ENCODE measurements at regions not wholly inside any gene's neighbourhood (a gene's known extent, or its start where the extent isn't known, plus 50 kb on each side); places are given as distances from the start of the nearest gene placed in this dataset.

DNA sequence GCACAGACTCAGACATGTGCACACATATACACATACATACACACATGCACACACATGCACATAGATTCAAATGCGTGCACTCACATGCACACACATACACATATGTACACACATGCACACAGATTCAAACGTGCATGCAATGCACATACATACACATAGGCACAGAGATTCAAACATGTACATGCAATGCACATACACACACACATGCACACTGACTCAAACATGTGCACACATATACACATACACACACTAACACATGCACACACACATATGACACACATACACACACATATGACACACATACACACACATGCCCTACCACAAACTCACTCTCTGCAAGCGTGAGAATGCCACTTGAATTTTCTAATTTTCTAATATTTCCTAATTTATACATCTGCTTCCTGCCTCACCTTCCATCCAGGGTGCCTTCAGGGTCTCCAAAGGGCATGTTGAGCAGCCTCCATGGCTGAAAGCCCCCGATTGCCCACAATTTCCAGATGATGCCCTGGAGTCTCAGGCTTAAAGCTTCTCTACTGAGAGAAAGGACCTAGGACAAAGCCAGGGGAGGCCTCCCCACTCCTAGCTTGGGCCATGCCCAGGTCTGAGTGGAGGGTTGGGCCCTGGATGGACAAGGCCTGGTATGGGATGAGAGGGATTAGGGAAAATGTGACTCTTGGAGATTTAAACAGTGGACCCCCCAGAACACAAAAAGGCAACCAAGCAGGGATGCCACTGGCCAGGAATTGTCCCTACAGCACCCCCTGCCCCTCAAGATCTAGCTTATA lies 487.1 kb downstream of the TCERG1L start:
- no peak for DNase-seq
- Histone ChIP-seq H3K9me3 (ENCODE audit: control insufficient read depth, low read depth, low read length) (no peaks in the 10 kb centered on the region), H3K27ac (ENCODE audit: low read length) (no peak overlapping the region), H3K27me3 (ENCODE audit: control insufficient read depth, insufficient read depth, low read length) (no peaks in the 10 kb centered on the region), H3K4me3 (ENCODE audit: low read length) (no peak overlapping the region), H3K36me3 (ENCODE audit: control insufficient read depth, insufficient read depth, low read length) (no peaks in the 10 kb centered on the region), H3K4me1 (ENCODE audit: control insufficient read depth, insufficient read depth, low read length) (no peaks in the 10 kb centered on the region)
- no CpG with 5 or more reads among the region's 4 CpGs for WGBS (ENCODE audit: insufficient coverage, low lambda C conversion rate)

DNA sequence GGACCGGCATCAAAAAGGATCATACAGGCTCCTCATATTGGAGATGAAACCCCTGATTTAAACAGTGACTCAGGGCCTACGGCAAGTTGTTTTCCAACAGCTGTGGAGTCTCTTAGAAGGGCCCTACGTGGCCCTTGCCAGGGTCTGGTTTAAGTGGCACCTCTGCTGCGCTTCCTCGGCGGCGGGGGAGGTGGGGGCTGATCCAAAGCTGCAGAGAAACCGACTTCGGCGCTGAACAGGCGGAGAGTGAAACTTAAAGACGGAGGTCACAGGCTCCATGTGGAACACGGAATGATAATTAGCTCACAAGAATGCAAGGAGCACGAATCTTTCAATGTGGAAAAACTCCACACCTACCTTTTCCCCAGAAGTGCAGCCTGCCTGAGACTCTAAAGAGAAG lies 477.9 kb downstream of the TCERG1L start:
- no peak overlapping the region for H3K4me3 ChIP-seq (ENCODE audit: low read length)
- H3K36me3 ChIP-seq (ENCODE audit: control insufficient read depth, insufficient read depth, low read length), result no peaks in the 10 kb centered on the region
- no peaks in the 10 kb centered on the region for H3K27me3 ChIP-seq (ENCODE audit: control insufficient read depth, insufficient read depth, low read length)
- H3K9me3 ChIP-seq (ENCODE audit: control insufficient read depth, low read depth, low read length), result no peaks in the 10 kb centered on the region
- DNase-seq, result no peak
- H3K4me1 ChIP-seq (ENCODE audit: control insufficient read depth, insufficient read depth, low read length), result no peaks in the 10 kb centered on the region
- WGBS (ENCODE audit: insufficient coverage, low lambda C conversion rate), result no CpG with 5 or more reads among the region's 14 CpGs
- H3K27ac ChIP-seq (ENCODE audit: low read length), result no peak overlapping the region

DNA sequence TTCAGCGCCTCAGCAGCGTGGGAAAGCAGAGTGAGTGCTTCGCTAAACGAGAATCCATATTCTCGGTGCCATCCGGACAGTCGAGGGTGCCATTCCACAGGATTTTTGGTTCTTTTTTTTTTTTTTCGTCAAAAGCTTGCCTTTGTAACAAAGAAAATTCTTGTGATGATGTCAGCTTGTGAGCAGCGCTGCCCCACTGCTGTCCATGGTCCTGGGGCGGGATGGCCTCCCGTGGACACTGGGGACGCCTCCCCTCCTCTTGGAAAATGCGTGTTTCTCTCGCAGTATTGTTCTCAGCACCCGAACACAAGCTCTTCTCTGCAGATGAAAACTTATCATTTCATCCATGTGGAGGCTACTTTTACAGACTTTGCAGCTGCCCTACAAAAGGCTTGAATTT lies 477.4 kb downstream of the TCERG1L start:
- H3K4me3 ChIP-seq (ENCODE audit: low read length), result no peak overlapping the region
- no peaks in the 10 kb centered on the region for H3K27me3 ChIP-seq (ENCODE audit: control insufficient read depth, insufficient read depth, low read length)
- no peaks in the 10 kb centered on the region for H3K4me1 ChIP-seq (ENCODE audit: control insufficient read depth, insufficient read depth, low read length)
- DNase-seq, result no peak
- no peak overlapping the region for H3K27ac ChIP-seq (ENCODE audit: low read length)
- H3K9me3 ChIP-seq (ENCODE audit: control insufficient read depth, low read depth, low read length), result no peaks in the 10 kb centered on the region
- WGBS (ENCODE audit: insufficient coverage, low lambda C conversion rate), result no CpG with 5 or more reads among the region's 15 CpGs
- no peaks in the 10 kb centered on the region for H3K36me3 ChIP-seq (ENCODE audit: control insufficient read depth, insufficient read depth, low read length)

DNA sequence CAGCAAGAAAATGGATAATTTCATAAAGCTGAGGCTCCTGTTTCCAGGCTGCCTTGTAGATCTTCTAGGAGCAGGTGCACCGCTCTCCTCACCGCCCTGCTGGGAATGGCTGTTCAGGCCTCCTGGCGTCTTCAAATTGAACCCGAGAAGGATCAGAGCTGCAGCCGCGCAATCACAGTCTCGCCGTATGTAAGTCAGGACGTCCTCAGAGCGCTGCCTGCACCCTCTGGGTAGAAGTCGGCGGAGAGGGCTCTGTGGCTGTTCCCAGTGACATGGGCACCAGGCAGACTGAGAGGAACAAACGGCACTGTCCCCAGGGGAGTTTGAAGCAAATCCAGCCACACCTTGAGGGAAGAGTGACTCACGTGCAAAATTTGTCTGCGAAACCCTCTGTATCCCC lies 476.9 kb downstream of the TCERG1L start:
- no peaks in the 10 kb centered on the region for H3K9me3 ChIP-seq (ENCODE audit: control insufficient read depth, low read depth, low read length)

DNA sequence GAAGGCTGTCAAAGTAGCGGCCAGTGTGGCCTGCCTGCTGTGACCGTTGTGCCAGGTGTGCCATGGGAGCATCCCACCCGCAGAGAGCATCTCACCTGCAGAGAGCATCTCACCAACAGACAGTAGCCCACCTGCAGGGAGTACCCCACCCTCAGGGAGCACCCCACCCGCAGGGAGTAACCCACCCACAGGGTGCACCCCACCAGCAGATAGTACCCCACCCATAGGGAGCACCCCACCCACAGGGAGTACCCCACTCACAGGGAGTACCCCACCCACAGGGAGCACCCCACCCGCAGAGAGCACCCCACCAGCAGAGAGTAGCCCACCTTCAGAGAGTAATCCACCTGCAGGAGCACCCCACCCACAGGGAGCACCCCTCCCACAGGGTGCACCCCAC lies 476.5 kb downstream of the TCERG1L start:
- no peak for DNase-seq
- Histone ChIP-seq H3K27ac (ENCODE audit: low read length) (no peak overlapping the region), H3K9me3 (ENCODE audit: control insufficient read depth, low read depth, low read length) (no peaks in the 10 kb centered on the region), H3K4me1 (ENCODE audit: control insufficient read depth, insufficient read depth, low read length) (no peaks in the 10 kb centered on the region), H3K27me3 (ENCODE audit: control insufficient read depth, insufficient read depth, low read length) (no peaks in the 10 kb centered on the region), H3K4me3 (ENCODE audit: low read length) (no peak overlapping the region), H3K36me3 (ENCODE audit: control insufficient read depth, insufficient read depth, low read length) (no peaks in the 10 kb centered on the region)
- no CpG with 5 or more reads among the region's 5 CpGs for WGBS (ENCODE audit: insufficient coverage, low lambda C conversion rate)

More for the DNA sequence above, 476.9 kb downstream of the TCERG1L start:
- Histone ChIP-seq H3K27ac (ENCODE audit: low read length) (no peak overlapping the region), H3K4me1 (ENCODE audit: control insufficient read depth, insufficient read depth, low read length) (no peaks in the 10 kb centered on the region), H3K36me3 (ENCODE audit: control insufficient read depth, insufficient read depth, low read length) (no peaks in the 10 kb centered on the region), H3K4me3 (ENCODE audit: low read length) (no peak overlapping the region), H3K27me3 (ENCODE audit: control insufficient read depth, insufficient read depth, low read length) (no peaks in the 10 kb centered on the region)
- no CpG with 5 or more reads among the region's 15 CpGs for WGBS (ENCODE audit: insufficient coverage, low lambda C conversion rate)
- no peak for DNase-seq

DNA sequence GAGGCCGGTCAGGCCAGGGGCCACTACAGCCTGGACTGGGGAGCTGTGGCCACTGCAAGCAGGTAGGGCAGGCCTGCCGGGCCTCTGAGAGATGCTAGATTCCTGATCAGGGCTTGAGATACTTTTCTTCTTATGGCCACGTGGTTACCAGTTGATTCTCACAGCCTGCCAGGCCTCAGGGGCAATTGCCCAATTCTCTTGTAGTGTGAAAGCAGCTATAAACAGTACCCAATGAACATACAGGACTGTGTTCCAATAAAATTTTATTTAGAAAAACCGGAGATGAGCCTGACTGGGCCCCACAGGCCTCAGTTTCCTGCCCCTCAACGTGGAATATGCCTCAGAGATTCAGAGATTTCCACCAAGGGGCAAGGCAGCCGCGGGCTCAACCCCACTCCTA lies 475.2 kb downstream of the TCERG1L start:
- Histone ChIP-seq H3K27ac (ENCODE audit: low read length) (no peak overlapping the region), H3K27me3 (ENCODE audit: control insufficient read depth, insufficient read depth, low read length) (no peaks in the 10 kb centered on the region), H3K4me3 (ENCODE audit: low read length) (no peak overlapping the region), H3K36me3 (ENCODE audit: control insufficient read depth, insufficient read depth, low read length) (no peaks in the 10 kb centered on the region), H3K9me3 (ENCODE audit: control insufficient read depth, low read depth, low read length) (no peaks in the 10 kb centered on the region), H3K4me1 (ENCODE audit: control insufficient read depth, insufficient read depth, low read length) (no peaks in the 10 kb centered on the region)
- DNase-seq, result no peak
- no CpG with 5 or more reads among the region's 7 CpGs for WGBS (ENCODE audit: insufficient coverage, low lambda C conversion rate)

DNA sequence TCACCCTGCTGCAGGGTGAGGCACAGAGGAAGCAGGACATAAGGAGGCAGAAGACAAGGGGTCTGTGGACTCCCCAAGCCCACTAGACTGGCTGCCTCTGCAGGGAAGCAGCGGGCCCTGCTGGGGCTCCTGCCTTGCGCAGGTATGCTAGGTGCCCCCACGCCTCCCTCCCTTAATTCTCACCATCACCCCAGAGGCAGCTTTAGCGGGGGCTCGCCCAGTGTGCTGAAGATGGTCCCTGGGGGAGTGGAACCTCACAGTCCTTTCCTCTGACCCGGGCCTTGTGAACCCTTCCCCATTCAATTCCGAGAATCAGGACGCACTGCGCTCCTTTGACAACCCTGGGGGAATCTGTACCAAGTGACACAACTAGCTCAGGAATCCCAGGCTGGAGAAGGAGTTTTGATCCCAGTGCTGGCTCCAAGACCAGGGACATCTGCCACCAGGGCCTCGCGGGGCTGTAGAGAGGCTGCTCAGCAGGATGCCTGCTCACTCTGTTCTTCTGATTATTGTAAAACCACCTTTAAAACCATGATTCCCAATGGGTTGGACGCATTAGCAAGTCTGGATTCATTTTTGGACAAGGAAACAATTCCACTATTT lies 468.4 kb downstream of the TCERG1L start:
- Histone ChIP-seq H3K27me3 (ENCODE audit: control insufficient read depth, insufficient read depth, low read length) (no peaks in the 10 kb centered on the region), H3K9me3 (ENCODE audit: control insufficient read depth, low read depth, low read length) (no peaks in the 10 kb centered on the region), H3K4me1 (ENCODE audit: control insufficient read depth, insufficient read depth, low read length) (no peaks in the 10 kb centered on the region), H3K27ac (ENCODE audit: low read length) (no peak overlapping the region), H3K36me3 (ENCODE audit: control insufficient read depth, insufficient read depth, low read length) (no peaks in the 10 kb centered on the region), H3K4me3 (ENCODE audit: low read length) (no peak overlapping the region)
- DNase-seq, result no peak
- WGBS (ENCODE audit: insufficient coverage, low lambda C conversion rate), result no CpG with 5 or more reads among the region's 12 CpGs

DNA sequence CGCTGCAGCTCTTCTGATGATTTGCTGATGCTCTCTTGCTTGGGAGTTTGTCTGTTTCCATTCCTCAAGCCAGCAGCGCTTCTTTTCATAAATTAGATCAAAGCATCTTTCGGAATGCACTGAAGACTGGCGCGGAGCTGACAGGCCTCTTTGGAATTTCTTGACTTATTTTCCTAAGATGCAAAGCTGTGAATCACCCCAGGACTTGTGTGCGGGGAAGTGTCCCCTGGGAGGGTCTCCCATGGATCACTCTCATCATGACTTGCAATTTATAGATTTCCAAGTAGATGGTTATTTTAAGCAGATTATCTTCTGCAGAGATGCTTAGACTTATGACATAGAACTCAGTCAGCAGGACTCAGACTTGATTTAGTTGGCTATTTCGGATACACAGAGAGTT lies 467.2 kb downstream of the TCERG1L start:
- DNase-seq, result no peak
- Histone ChIP-seq H3K4me3 (ENCODE audit: low read length) (no peak overlapping the region), H3K27ac (ENCODE audit: low read length) (no peak overlapping the region), H3K4me1 (ENCODE audit: control insufficient read depth, insufficient read depth, low read length) (no peaks in the 10 kb centered on the region), H3K9me3 (ENCODE audit: control insufficient read depth, low read depth, low read length) (no peaks in the 10 kb centered on the region), H3K36me3 (ENCODE audit: control insufficient read depth, insufficient read depth, low read length) (no peaks in the 10 kb centered on the region), H3K27me3 (ENCODE audit: control insufficient read depth, insufficient read depth, low read length) (no peaks in the 10 kb centered on the region)
- no CpG with 5 or more reads among the region's 7 CpGs for WGBS (ENCODE audit: insufficient coverage, low lambda C conversion rate)

DNA sequence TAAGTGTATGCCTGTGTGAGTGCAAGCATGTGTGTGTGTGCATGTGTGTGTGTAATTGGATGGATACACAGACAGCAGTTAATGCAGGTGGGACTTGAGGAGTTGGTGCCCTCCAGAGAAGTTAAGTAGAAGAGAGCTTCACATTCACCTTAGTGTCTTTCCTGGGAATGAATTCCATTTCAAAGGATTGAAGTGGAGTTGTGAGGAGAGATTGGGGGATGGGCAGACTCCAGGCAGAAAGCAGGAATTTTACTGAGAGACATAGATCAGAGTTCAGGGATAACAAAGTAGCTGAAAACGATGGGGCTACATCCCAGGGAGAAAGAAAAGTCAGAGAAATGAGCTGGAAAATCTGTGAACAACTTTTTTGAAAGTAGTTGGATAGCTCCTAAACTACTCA lies 464.4 kb downstream of the TCERG1L start:
- Histone ChIP-seq H3K27me3 (ENCODE audit: control insufficient read depth, insufficient read depth, low read length) (no peaks in the 10 kb centered on the region), H3K4me1 (ENCODE audit: control insufficient read depth, insufficient read depth, low read length) (no peaks in the 10 kb centered on the region), H3K27ac (ENCODE audit: low read length) (no peak overlapping the region), H3K4me3 (ENCODE audit: low read length) (no peak overlapping the region), H3K9me3 (ENCODE audit: control insufficient read depth, low read depth, low read length) (no peaks in the 10 kb centered on the region), H3K36me3 (ENCODE audit: control insufficient read depth, insufficient read depth, low read length) (no peaks in the 10 kb centered on the region)
- no peak for DNase-seq
- WGBS (ENCODE audit: insufficient coverage, low lambda C conversion rate), result 0% methylated on average over 1 of the region's 1 CpG

DNA sequence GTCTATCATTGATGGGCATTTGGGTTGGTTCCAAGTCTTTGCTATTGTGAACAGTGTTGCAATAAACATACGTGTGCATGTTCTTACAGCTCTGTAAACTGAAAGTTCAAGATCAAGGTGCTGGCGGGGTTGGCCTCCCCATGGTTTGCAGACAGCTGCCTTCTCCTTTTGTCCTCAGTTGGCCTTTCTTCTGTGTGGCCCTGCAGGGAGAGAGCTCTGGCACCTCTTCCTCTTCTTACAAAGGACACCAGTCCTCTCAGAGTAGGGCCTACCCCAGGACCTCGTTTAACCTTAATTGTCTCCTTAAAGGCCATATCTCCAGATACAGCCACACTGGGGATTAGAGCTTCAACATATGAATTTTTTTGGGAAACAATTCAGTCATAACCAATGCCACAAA lies 462.7 kb downstream of the TCERG1L start:
- Histone ChIP-seq H3K4me3 (ENCODE audit: low read length) (no peak overlapping the region), H3K36me3 (ENCODE audit: control insufficient read depth, insufficient read depth, low read length) (no peaks in the 10 kb centered on the region), H3K27me3 (ENCODE audit: control insufficient read depth, insufficient read depth, low read length) (no peaks in the 10 kb centered on the region), H3K27ac (ENCODE audit: low read length) (no peak overlapping the region), H3K9me3 (ENCODE audit: control insufficient read depth, low read depth, low read length) (no peaks in the 10 kb centered on the region), H3K4me1 (ENCODE audit: control insufficient read depth, insufficient read depth, low read length) (no peaks in the 10 kb centered on the region)
- DNase-seq, result no peak
- WGBS (ENCODE audit: insufficient coverage, low lambda C conversion rate), result no CpG with 5 or more reads among the region's 3 CpGs

DNA sequence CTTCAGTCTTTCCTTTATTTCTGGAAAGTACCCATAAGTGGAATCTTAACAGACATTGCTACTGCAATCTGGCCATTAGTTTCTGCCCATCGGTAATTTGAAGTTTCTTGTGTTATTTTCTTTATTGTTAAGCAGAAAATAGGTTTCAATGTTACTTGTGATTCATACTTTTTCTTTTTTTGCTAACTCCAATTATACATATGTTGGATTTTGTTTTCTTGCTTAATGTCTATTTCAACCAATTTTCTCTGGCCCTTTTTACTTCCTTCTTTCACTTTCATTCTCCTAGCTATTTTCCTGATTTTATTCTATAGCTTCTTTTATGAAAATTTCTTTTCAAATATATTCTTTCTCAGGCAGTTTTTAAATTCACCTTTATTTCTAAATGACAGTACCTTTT lies 457.4 kb downstream of the TCERG1L start:
- DNase-seq, result no peak
- Histone ChIP-seq H3K9me3 (ENCODE audit: control insufficient read depth, low read depth, low read length) (no peaks in the 10 kb centered on the region), H3K27me3 (ENCODE audit: control insufficient read depth, insufficient read depth, low read length) (no peaks in the 10 kb centered on the region), H3K27ac (ENCODE audit: low read length) (no peak overlapping the region), H3K4me1 (ENCODE audit: control insufficient read depth, insufficient read depth, low read length) (no peaks in the 10 kb centered on the region), H3K4me3 (ENCODE audit: low read length) (no peak overlapping the region), H3K36me3 (ENCODE audit: control insufficient read depth, insufficient read depth, low read length) (no peaks in the 10 kb centered on the region)
- WGBS (ENCODE audit: insufficient coverage, low lambda C conversion rate), result 57% methylated on average over 1 of the region's 1 CpG
